Spleen (tissue), 7 donors: ENCODE measurements at regions not wholly inside any gene's neighbourhood (a gene's known extent, or its start where the extent isn't known, plus 50 kb on each side); places are given as distances from the start of the nearest gene placed in this dataset.

Experiments used
- POLR2A ChIP-seq, 3 donors: fragments of 450-650 bp; IDR thresholded peaks; one replicate each; pipeline ENCODE4 v1.5.1; 2017; ENCODE audit warnings: antibody characterized with exemption in 3 of 3, mild to moderate bottlenecking in 1 of 3
- POLR2AphosphoS5 ChIP-seq, 3 donors: sonication (generic); formaldehyde crosslinking; IDR thresholded peaks; one replicate each; pipeline ENCODE4 v1.5.1; 2017; ENCODE audit warnings: antibody characterized with exemption in 3 of 3
- TF ChIP-seq, protein P1 (sequence below), 11 experiments: fragments of 200-600 bp in 7 of 11; fragments of 450-650 bp in 4 of 11; sonication (generic) in 4 of 11; IDR thresholded peaks in 8 of 11; conservative IDR thresholded peaks in 3 of 11; 1 replicate in 7 of 11; 2 replicates in 4 of 11; pipeline versions ENCODE4 v1.4.0 to v1.8.0; 2016 to 2021; ENCODE audit warnings: antibody characterized with exemption in 11 of 11, inconsistent platforms in 4 of 11, mild to moderate bottlenecking in 1 of 11
- donor health status: DM: no; HTN: no; CAD: no; lungs with moderate emphysema.
- donor health status: DM: no; HTN: no; CAD: no.
- donor health status: DM: no; HTN: no; CAD: no.

DNA sequence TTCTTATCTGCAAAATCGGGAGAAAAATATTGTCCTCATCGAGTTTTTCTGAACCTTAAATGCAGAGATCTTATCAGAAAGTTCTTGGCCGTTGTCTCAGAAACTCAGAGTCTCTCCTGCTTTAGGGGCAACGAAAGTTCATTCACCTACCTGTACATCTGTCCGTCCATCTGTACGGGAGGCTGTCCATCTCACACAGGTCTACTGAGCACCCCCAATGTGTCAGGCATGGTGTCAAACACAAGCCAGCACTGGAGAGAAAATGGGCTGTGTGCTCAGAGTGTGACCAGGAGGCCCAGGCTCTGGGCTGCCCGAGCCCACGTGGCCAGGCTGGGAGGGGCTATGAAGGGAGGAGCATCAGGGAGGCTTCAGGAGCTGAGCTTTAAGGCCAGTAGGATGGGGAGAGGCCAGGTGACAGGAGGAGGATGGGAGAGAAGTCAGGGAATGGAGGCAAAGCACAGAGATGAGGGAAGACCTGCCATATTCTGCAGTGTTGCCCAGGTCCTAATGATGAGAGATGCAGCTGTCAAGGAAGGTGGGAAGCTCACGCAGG, 62.4 kb upstream of the MYEOV start:
- TF ChIP-seq, protein P1, sequence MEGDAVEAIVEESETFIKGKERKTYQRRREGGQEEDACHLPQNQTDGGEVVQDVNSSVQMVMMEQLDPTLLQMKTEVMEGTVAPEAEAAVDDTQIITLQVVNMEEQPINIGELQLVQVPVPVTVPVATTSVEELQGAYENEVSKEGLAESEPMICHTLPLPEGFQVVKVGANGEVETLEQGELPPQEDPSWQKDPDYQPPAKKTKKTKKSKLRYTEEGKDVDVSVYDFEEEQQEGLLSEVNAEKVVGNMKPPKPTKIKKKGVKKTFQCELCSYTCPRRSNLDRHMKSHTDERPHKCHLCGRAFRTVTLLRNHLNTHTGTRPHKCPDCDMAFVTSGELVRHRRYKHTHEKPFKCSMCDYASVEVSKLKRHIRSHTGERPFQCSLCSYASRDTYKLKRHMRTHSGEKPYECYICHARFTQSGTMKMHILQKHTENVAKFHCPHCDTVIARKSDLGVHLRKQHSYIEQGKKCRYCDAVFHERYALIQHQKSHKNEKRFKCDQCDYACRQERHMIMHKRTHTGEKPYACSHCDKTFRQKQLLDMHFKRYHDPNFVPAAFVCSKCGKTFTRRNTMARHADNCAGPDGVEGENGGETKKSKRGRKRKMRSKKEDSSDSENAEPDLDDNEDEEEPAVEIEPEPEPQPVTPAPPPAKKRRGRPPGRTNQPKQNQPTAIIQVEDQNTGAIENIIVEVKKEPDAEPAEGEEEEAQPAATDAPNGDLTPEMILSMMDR (IDR thresholded peaks at IDR 0.05 in 8 of 11, conservative IDR thresholded peaks at IDR 0.05 in 3 of 11): no peak
- TF ChIP-seq POLR2AphosphoS5 (IDR thresholded peaks at IDR 0.05): no peak
- TF ChIP-seq POLR2A (IDR thresholded peaks at IDR 0.05): no peak
